G401 (cell line): ENCODE measurements at regions not wholly inside any gene's neighbourhood (a gene's known extent, or its start where the extent isn't known, plus 50 kb on each side); places are given as distances from the start of the nearest gene placed in this dataset.

Experiments
- DNase-seq: peaks from one replicate; pipeline ENCODE4 v3.0.0-alpha.2; 2015; ENCODE audit warnings: low spot score
- in situ Hi-C: cut with HindIII; loops from 2 replicates; pipeline ENCODE4 v1.10.0; 2016; ENCODE audit warnings: low sequenced_read_pairs, mixed read lengths

- in situ Hi-C loops, result no loop called here
- no peak for DNase-seq
Observed at GRCh38 chr20:48194583-48194982, 409.3 kb upstream of the SULF2 start.

DNA sequence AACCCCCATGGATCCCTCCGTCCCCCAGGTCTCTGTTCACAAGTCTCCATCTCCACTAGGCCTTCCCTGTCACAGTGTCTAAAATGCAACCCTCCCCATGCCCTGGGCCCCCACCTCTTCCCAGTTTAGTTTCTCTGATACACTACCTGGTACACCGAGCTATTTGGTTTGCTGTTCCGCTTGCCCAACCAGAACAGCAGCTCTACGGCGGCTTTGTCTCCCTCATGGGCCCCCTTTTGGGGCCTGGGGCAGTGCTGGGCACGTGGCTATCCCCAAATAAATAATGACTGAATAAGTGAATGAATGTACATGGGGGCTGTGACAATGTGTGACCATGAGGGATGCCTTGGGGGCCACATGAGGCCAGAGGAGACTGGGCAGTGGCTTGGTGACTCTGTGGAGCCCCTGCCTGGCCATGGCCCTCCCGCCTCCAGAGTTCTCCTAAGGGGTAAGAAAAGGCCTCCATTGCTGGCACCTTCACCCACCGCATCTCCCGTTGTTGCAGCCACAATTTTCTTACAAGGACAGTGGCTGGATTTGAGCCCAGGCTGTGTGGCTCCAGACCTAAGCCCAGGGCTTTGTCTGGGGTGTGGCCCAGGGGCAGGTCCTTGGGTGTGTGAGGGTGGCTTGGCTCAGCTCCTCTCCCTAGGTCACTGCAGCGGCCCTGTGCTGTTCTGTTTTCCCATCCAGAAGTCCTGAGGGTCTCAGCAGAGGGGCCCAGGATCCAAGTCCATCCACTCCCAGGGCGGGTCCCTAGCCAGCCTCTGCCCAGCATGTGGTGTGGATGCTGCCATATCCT, 408.5 kb upstream of the SULF2 start:
- in situ Hi-C loops, result no loop called here

DNA sequence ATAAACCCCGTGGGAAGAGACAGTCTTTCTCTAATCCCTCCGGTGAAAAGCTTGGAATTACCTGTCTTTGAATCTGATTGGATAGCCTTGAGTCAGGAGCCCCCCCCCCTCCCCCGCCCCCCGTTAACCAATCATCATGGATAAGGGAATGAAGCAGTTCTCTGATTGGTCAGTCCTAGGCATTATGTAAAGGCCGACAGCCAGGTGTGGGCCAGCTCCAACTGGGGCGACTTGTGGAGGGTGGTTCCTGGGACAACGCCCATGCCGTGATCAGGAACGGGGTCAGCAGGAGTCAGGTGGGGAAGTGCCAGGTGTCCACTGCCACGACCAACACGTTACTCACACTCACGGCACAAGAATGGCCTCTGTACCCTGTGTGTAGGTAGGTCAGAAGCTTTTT, 406.8 kb upstream of the SULF2 start:
- in situ Hi-C loops, result no loop called here
- DNase-seq, result no peak

More for the DNA sequence above, 408.5 kb upstream of the SULF2 start:
- no peak for DNase-seq

GRCh38 chr20:48191200-48191599, 405.9 kb upstream of the SULF2 start:
- DNase-seq, result no peak
- in situ Hi-C loops, result no loop called here

DNA sequence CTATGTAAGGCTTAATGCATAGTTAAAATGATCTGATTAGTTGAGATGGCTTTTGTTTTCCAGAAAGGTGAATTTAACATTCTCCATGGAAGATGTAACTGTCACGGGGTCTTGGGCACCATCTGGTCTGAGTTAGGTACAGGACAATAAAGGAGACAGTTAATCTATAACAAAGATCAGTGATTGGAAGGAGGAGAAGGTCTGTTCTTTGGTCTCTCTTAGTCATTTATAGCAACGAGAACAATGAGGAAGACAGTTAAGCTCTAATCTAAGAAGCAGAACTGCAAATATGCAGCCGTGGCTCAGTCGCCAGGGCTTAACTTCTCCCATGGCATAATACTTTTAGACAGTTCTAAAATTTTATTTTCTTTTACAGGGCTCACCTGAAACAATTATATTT, 405.5 kb upstream of the SULF2 start:
- DNase-seq, result no peak
- in situ Hi-C loops, result no loop called here

DNA sequence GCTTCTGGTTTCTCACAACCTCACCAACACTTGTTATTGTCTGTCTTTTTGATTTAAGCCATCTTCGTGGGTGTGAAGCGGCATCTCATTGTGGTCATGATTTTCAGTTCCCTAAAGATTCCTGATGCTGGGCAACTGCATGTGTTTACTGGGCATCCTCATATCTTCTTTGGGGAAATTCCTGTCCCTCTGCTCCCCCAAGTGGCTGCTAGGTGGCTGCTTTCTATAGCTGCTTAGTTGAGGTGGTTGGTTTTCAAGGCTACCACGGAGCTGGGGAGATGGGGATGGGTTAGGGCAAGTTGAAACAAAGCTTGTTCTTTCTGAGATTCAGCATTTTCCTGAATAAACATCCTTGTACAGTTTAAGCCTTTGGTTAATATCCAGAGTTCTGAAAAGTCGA, 403.9 kb upstream of the SULF2 start:
- in situ Hi-C loops, result no loop called here
- DNase-seq, result peak; percentile 4

- DNase-seq, result no peak
Observed at GRCh38 chr20:48187851-48188250, 402.6 kb upstream of the SULF2 start.

GRCh38 chr20:48186915-48187314, 401.6 kb upstream of the SULF2 start:
- in situ Hi-C loops, result no loop called here
- DNase-seq, result no peak

More at GRCh38 chr20:48187851-48188250, 402.6 kb upstream of the SULF2 start:
- in situ Hi-C loops, result no loop called here

- no peak for DNase-seq
- in situ Hi-C loops, result no loop called here
Observed at GRCh38 chr20:48186447-48186846, 401.2 kb upstream of the SULF2 start.

GRCh38 chr20:48184229-48184628, 398.9 kb upstream of the SULF2 start:
- no peak for DNase-seq
- in situ Hi-C loops, result no loop called here

GRCh38 chr20:48181261-48181935, 396.1 kb upstream of the SULF2 start:
- in situ Hi-C loops, result no loop called here
- DNase-seq, result no peak

- in situ Hi-C loops, result no loop called here
Observed at GRCh38 chr20:48180618-48181017, 395.3 kb upstream of the SULF2 start.

GRCh38 chr20:48180024-48180423, 394.7 kb upstream of the SULF2 start:
- no peak for DNase-seq
- in situ Hi-C loops, result no loop called here

More at GRCh38 chr20:48180618-48181017, 395.3 kb upstream of the SULF2 start:
- DNase-seq, result no peak

DNA sequence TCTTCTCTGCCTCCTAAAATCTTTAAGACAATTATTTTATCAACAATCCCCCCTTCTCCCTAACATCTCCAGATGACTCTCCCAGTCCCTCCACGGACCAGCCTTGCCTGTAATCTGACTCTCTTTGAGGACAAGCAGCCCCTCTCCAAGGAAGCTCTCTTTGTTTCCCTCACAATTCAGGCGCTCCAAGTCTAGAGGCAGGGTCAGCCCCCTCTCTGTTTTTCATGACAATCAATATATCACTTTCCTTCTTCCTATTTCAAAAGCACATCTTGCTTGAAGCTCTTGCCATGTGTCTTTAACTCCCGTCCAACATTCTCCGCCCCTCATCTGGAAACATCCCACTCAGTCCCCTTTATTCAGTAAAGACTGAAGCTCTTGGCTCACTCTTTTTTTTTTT, 393.4 kb upstream of the SULF2 start:
- in situ Hi-C loops, result no loop called here
- DNase-seq, result no peak

DNA sequence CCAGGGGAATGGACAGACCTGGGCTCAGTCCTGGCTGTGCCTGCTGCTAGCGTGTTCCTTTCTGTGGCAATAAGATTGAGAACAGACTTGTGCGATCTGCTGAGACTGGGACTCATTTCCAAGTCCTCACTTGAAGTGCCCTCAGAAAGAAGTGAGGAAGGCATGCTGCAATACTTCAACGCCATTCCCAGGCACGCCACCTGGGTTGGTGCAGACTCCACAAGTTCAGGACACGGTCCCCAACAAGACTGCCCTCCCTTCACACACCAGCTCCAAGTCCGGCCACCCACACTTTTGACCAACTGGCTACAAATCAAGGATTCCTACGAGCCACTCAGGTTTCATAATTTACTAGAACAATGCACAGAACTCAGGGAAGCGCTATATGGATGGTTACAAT, 391.8 kb upstream of the SULF2 start:
- in situ Hi-C loops, result no loop called here
- DNase-seq, result no peak

- in situ Hi-C loops, result no loop called here
- DNase-seq, result no peak
Observed at GRCh38 chr20:48176139-48176538, 390.9 kb upstream of the SULF2 start.

DNA sequence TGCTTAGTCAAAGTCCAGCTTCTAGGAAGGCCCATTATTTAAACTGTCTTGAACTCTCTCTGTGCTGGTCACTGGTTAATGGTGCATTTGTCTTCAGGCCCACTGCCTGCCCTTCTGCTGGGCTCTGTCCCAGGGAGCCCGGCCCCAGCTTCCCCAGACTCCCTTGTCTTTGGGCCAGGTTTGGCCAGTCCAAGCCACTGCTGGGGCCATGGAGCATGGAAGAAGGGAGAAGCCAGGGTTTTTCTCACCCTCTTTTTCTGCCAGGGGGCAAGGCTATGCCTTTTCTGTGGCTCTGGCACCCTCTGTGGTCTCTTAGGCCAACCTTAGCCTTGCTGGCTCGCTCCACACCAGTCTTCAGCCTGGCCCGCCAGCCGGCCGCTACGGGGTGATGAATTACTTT, 390.0 kb upstream of the SULF2 start:
- no peak for DNase-seq
- in situ Hi-C loops, result no loop called here

DNA sequence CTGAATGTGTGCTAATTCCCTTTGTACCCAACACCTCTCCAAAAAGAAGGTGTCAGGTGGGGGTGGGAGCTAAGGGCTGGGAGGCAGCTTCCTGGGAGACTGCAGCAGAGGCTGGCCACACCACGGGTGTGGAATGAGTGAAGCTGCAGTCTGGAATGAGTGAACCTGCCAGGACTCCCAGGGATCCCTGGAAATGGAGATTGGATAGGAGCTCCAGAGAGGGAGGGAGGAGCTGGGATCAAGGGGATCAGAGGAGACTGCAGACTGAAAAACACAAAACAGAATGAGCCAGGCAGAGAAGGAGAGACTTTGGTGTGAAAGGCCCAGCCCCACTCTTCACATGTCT, 387.0 kb upstream of the SULF2 start:
- in situ Hi-C loops, result no loop called here

GRCh38 chr20:48171626-48172356, 386.5 kb upstream of the SULF2 start:
- DNase-seq, result no peak
- in situ Hi-C loops, result no loop called here

More for the DNA sequence above, 387.0 kb upstream of the SULF2 start:
- no peak for DNase-seq

GRCh38 chr20:48171071-48171470, 385.8 kb upstream of the SULF2 start:
- no peak for DNase-seq
- in situ Hi-C loops, result no loop called here
